ENCODE measurements at regions not wholly inside any gene's neighbourhood (a gene's known extent, or its start where the extent isn't known, plus 50 kb on each side); places are given as distances from the start of the nearest gene placed in this dataset.

DNA sequence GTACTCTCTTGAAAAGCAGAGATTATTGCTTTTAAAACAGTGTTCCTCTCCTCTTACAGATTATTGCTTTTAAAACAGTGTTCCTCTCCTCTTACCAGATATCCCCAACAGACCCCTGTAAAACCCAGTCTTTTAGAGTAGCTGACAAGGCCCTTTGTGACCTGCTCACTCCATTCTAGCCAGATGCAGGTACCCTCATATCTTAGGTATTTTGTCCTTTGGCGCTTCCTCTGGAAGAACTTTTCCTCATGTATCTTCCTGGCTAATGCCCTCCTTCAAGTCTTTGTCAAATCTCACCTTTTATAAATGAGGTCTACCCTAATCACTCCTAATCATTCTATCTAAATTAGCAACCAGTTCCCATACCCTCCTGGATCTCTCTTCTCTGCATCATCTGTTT is 536.0 kb downstream of the BTBD3 start:
- no peaks in the 10 kb centered on the region for H4K20me1 ChIP-seq (replicated peaks; ENCODE audit: control insufficient read depth, extremely low read depth, insufficient read depth, low read length)
- FAIRE-seq (no peak), DNase-seq (ENCODE audit: low read depth, low spot score) (no peak)
- no peak overlapping the region for H3K4me2 ChIP-seq (ENCODE audit: insufficient read depth, low read length)
- no peak for TF ChIP-seq POLR2AphosphoS5 (IDR thresholded peaks at IDR 0.05; ENCODE audit: insufficient read depth, low read depth, low read length)
- no peak for TF ChIP-seq JUN (IDR thresholded peaks at IDR 0.05; ENCODE audit: borderline replicate concordance, insufficient read depth, insufficient read length, low read depth)
- no peak for TF ChIP-seq FOS (IDR thresholded peaks at IDR 0.05; ENCODE audit: borderline replicate concordance, insufficient read depth, low read length)
- TF ChIP-seq POLR2A (IDR thresholded peaks at IDR 0.05; ENCODE audit: low read depth, low read length): no peak
- no peak for TF ChIP-seq MYC (IDR thresholded peaks at IDR 0.05; ENCODE audit: low read depth, low read length)
- TF ChIP-seq CTCF (IDR thresholded peaks at IDR 0.05; ENCODE audit: extremely low read depth in 1 of 2, insufficient read depth in 1 of 2, low read depth in 1 of 2, low read length in 2 of 2): no peak
- TF ChIP-seq GATA2 (IDR thresholded peaks at IDR 0.05; ENCODE audit: insufficient read depth, insufficient read length, low read depth, low read length): no peak
- no peak for TF ChIP-seq EZH2 (IDR thresholded peaks at IDR 0.05; ENCODE audit: borderline replicate concordance, low read depth, low read length, severe bottlenecking)
- no peak for TF ChIP-seq MAX (IDR thresholded peaks at IDR 0.05; ENCODE audit: insufficient read depth, insufficient read length)
- no peaks in the 10 kb centered on the region for H3K27me3 ChIP-seq (ENCODE audit: control insufficient read depth in 2 of 2, insufficient read depth in 2 of 2, low read length in 2 of 2)
- H3K9me1 ChIP-seq (replicated peaks; ENCODE audit: control insufficient read depth, extremely low read depth, insufficient read depth, low read length): no peaks in the 10 kb centered on the region
- no TSS peak for BruUV-seq (replicated peaks)
- no peaks in the 10 kb centered on the region for H3K9me3 ChIP-seq (replicated peaks; ENCODE audit: control insufficient read depth, insufficient read depth, low read length)
- intact Hi-C loops (cut with micrococcal nuclease) (no loop called here), dilution Hi-C loops (cut with MboI; ENCODE audit: extremely low pct_ligation_motif_present, low sequenced_read_pairs) (no loop called here)
- POLR2A ChIA-PET: no interaction called here
- H3K27ac ChIP-seq (ENCODE audit: insufficient read depth, low read depth, low read length): no peak overlapping the region
- H3K4me1 ChIP-seq (ENCODE audit: control insufficient read depth, extremely low read depth, insufficient read depth, low read length): no peaks in the 10 kb centered on the region
- CTCF ChIA-PET: no interaction called here
- no peak overlapping the region for H3K9ac ChIP-seq (replicated peaks; ENCODE audit: extremely low read depth, insufficient read depth, low read length)
- H2AFZ ChIP-seq (ENCODE audit: low read depth, low read length): no peak overlapping the region
- H3K36me3 ChIP-seq (ENCODE audit: control insufficient read depth in 2 of 2, extremely low read depth in 1 of 2, insufficient read depth in 2 of 2, low read length in 2 of 2): no peaks in the 10 kb centered on the region
- no peaks in the 10 kb centered on the region for H3K79me2 ChIP-seq (ENCODE audit: control insufficient read depth, insufficient read depth, low read length)
- no peak overlapping the region for H3K4me3 ChIP-seq (replicated peaks in 1 of 3; ENCODE audit: insufficient read depth in 1 of 3, low read depth in 1 of 3, low read length in 3 of 3)
